HK-2 (cell line): ENCODE measurements at regions not wholly inside any gene's neighbourhood (a gene's known extent, or its start where the extent isn't known, plus 50 kb on each side); places are given as distances from the start of the nearest gene placed in this dataset.

ENCODE experiments used
- DNase-seq: peaks from one replicate; pipeline ENCODE4 v3.0.0-alpha.2; 2018; ENCODE audit not compliant: unreplicated experiment

DNA sequence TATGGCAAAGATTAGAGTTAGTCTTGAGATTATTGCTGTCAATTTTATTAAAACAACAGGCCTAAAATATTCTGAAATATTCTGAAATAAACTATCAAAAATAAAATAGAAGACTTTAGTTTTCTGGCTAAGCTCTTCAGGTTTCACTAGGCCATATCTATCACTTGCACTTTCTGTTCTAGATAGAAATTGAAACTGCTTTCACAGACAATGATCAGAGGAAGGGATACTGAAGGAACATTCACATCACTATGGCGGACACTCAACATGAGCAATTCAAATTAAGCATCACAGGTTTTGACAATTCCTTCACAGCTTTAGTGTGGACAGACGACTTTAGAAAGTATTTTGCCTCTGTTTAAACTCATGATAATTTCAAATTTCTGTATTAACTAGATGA, 586.4 kb upstream of the REG3G start:
- no peak for DNase-seq

DNA sequence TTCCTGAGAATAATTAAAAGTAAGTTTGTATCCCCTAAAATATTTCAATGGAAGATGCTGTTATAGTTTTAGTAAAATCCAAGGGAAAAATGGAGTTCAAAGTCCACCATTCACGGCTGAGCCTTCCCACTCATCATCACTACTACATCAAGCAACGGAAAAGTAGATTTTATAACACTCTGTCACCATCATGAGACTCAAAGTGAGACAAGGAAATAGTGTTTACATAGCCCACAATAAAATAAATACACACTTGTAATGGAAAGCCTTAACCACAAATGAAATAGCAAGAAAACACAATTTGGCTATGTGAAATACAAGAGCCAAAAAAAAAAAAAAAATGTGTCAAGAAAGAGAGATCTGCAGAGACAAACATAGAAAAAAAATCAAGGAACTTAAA, 569.9 kb upstream of the REG3G start:
- no peak for DNase-seq

DNA sequence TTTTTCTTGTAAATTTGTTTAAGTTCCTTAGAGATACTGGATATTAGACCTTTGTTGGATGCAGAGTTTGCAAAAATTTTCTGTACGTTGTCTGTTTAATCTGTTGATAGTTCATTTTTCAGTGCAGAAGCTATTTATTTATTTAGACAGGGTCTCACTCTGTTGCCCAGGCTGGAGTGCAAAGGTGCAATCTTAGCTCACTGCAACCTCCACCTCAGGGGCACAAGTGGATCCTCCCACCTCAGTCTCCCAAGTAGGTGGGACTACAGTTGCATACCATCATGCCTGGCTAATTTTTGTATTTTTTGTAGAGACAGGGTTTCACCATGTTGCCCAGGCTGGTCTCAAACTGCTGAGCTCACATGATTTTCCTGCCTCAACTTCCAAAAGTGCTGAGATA, 568.2 kb upstream of the REG3G start:
- no peak for DNase-seq

DNA sequence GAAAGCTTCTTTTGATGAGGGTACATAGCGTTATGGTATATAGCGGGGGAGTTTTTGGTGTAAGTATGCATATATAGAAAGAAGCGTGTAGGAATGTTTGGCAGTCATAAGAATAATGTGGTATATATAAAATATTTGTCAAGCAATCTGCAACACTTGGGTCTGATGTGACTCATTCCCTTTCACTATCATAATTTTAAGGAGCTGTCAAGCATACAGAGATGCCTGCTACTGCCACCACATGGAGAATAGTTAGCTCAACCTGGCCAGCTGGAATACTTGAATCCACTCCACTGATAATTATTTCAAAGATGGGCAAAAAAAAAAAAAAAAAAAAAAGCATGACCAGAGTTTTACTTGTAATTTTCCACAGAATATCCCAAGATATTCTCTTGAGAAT, 559.8 kb upstream of the REG3G start:
- DNase-seq = no peak

DNA sequence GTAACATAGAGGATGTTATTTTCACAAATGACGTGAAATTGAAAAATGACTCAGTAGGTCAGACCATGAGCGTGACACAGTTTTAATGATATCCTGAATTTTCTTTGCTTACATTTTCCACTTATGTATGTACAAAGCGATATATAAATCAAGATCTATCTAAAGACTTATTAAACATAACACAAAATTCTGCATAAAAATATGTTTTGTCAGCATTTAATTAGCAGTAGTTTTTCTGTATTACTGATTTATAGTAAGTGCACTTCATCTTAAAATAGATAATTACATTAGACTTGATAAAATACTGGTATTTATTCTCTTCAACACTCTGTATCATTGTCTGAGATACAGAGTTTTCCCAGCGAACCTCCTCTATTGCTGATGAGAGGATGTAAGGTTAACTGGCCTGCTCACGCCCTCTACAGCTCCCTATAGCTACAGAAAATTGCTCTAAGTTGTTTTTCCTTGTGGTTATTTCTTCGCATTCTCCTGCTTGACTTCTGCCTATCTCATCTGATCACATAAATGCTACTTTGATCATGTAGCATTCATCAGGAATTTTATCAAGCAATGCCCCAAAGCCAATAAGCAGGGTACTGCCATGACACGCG, 548.8 kb upstream of the REG3G start:
- no peak for DNase-seq

DNA sequence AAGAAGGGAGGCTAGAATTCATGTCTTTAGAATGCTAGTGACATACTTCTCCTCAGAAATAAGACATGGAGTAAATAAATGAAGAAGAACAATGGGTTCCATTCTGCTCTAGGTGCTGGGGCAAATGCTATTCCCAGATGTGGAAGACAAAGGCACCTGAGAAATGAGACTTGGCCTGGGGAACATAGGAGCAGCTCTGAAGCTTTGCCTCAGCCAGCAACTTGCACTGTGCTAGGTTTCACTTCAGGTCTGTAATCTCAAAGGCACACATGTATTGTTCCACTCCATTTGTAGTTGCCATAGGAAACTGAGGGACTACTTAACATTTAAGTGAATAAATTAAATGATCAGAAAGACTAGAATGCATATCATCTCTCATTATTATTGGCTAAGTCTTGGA, 538.9 kb upstream of the REG3G start:
- DNase-seq = no peak

DNA sequence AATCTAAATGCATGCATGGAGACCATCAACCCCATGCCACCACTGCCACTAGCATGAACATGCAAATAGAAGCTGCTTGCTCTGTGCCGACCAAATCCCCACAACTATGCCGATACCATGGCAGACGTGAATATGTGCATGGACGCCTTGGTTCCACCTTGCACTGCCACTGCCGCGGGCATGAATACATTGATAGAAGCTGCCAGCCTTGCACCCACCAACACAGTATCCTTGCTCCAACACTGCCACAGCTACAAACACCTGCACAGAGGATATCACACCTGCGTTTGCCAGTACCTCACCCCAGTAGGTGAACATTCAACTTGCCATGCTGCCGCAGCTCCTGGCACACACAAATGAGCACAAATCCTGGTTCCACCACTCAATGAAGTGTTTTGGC, 527.4 kb upstream of the REG3G start:
- DNase-seq = no peak

DNA sequence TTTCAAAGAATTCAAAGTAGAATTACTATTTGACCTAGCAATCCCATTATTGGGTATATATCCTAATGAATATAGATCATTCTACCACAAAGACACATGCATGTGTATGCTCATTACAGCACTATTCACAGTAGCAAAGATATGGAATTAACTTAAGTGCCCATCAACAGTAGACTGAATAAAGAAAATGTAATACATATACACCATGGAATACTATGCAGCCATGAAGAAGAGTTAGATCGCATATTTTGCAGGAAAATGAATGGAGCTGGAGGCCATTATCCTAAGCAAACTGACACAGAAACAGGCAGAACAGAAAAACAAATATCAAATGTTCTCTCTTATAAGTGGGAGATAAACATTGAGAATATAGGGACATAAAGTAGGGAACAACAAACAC, 519.2 kb upstream of the REG3G start:
- no peak for DNase-seq

DNA sequence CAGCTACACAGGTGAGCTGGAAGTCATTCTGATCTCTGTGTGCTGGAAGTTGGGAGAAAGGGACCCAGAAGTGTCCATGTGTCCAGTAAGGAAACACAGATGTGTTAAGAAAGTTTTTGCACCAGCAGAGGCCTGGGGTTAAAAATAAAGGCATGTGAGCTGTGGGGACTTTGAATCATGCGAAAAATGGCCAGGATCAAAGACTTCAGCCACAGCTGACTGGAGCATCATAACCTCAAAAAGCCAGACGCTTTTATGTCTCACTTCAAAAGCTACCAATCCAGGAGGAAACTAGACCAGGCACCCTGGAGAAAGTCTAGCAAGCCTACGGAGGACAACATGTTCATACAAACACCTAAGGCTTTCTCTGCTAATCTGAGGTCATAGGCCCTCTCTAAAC, 503.6 kb upstream of the REG3G start:
- DNase-seq = no peak

DNA sequence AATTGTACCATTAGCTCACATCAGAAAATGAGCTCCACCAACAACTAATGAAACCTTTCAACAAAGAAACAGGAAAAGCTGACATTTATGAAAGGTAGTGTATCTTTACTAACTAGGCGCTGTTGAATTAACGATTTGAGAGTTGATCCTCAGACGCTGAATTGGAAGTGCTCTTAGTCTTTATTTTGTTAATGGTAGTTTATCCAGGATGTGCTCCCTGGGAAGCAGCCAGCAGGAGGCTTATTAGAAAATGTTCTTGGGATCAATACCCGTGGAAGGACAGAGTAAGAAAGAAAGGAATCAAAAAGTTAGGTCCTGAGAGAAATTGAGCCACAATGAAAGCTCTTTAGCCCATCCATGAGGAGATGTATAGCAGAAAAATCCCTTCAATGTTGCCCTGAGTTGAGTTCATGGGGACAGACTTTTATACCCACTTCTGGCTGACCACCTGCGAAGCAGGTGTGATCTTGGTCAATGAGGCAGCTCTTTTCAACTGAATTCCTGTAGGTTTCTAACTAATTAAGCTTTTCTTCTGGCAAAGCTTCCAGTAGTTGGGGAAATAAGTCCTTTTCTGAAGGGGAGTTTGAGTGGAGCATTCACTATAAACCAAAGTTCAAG, 492.6 kb upstream of the REG3G start:
- DNase-seq = no peak

DNA sequence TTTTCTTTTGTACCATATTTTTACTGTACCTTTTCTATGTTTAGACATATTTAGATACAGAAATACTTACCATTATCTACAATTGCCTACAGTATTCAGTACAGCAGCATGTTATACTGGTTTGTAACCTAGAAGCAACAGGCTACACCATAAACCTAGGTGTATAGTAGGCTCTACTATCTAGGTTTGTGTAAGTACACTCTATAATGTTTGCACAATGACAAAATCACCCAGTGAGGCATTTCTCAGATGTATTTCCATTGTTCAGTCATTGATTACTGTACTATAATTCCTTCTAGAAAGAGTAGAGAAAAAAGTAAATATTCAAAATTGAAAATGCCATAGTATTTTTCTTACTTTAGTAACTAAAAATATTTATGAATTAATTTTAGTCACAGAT, 490.1 kb upstream of the REG3G start:
- no peak for DNase-seq

DNA sequence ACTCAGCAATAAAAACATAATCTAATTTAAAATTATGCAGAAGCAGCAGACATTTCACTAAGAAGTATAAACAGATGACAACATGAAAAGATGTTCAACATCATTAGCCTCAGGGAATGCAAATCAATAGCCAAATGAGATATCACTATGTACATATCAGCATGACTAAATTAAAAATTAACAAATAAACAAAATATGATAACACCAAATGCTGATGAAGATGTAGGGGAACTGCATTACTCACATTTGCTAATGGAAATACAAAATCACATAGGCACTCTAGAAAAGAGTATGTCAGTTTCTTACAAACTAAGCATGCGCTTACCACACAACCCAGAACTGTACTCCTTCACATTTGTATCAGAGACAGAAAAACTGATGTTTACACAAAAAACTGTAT, 487.2 kb upstream of the REG3G start:
- DNase-seq = no peak

DNA sequence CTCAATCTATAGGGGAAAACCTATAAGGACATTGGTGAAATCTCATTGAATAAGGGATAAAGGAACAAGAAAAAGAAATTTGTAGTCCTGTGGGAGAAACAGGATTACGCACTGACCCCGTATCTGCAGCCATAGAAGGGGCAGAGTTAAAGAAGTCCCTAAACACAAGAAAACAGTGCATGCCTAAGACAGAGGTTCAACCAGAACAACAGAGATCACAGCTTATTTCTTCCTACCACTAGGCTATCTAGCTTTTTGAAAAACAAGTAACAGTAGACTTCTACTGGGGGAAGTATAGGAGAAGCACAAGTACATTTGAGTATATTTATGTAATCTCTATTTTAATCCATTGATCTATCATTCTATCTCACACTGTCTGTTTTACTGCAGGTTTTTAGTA, 485.2 kb upstream of the REG3G start:
- DNase-seq = no peak

DNA sequence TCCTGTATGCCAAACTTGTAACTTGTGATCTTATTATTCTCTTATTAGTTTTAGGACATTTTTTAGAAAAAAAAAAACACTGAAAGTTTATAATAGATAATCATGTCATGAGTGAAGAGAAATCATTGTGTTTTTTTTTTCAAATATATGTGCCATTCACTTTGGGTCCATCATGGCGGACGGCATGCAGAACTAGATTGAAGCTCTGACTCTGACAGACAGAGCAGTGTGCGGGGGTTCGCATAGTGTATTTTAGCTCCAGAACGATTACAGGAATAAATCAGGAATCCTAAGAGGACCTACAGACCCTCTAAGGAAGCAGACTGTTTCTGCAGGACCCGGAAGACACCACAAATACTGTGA, 484.4 kb upstream of the REG3G start:
- DNase-seq = no peak

DNA sequence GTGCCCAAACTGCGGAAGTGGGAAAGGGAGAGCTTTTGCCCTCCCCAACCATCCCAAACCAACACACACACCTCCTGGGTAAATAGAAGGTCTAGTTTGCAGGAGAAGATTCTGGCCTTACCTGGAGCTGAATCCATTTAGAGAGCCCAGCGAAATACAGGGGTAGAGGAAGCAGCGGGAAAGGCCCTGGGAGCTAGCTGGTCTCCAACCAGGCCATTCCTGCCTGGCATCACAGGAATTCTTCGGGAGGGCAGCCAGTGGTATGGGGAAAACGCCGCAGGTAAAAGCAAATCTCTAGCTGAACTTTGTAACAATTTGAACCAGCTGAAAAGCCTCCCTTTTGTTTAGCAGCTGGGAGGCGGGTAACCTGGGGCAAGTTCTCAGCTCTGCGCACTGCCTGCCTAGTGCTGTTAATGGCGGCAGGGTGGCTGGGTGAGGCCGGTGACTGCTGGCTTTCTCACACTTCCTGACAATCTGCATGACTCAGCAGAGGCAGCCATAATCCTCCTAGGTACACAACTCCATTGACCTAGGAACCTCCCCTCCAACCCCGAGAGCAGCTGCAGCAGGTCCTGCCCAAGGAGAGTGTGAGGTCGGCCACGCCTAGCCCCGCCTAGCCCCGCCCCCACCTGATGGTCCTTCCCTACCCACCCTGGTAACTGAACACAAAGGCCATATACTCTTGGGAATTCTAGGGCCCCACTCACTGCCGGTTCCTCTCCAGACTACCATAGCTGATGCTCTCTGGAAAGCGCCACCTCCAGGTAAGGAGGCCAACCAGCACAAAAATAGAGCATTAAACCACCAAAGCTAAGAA, 483.8 kb upstream of the REG3G start:
- DNase-seq = no peak

DNA sequence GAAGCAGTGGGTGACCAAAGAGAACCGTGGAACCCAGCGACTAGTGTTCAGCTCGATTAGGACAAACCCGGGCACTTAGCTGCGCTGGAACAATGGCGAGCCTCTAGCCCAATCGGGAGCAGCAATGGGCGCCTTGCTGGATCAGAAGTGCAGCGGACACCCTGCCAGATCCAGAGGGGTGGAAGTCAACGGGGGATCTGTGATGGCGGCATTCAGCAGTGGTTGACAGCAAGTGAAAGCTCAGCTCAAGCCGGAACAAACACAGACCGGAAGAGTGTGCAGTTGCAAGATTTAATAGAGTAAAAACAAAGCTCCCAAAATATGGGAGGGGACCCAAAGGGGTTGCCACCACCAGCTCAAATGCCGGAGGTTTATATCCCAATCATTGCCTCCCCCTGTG, 478.7 kb upstream of the REG3G start:
- no peak for DNase-seq

DNA sequence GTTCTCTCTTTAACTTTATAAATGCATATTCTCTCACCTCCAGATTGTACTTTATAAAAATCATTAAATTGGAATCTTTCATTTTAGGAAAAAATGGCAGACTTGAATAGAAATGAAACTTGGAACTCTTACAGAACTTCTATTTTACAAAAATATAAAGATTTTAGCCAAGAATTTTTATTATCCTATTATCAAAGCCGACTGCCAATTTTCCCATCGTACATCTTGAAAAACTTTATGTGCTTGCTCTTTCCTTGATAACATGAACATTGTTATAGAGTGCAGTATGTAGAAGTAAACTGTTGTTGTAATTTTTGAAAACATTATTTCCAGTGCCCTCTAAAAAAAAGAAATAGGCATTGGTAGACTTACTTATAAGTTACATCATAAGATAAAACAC, 475.7 kb upstream of the REG3G start:
- DNase-seq = no peak

DNA sequence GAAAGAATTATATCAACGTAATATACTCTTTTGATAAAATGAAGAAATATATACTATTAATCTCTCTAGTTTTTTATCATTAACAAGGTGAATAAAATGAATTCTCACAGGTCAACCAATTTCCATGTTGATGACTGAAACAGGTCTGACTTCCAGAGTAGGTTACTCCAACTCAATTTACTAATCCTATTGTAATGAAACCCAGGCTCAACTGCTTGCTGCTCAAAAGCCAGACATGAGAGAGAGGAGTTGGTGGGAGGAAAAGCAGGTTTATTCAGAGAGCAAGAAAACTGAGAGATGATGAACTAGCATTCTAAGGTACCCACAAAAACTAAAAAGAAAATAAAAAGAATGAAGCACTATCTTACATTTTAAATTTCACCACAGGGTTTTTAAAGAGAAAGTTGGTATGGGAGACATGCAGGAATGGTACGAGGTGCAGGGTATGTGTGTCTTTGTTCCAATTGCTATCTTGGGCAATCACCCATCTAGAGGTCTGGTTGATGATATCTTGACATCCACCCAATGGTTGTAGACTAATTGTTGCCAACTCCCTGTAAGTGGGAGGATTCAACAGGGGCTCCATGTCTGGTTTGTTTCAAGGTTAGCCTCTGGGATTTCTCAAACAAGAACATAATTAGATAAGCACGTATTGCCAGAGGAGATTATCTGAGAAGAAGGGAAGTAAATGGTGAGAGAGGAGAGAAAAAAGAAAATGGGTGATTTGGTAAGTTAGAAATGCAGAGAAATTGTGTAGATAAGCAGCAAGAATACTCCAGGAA, 471.4 kb upstream of the REG3G start:
- no peak for DNase-seq

DNA sequence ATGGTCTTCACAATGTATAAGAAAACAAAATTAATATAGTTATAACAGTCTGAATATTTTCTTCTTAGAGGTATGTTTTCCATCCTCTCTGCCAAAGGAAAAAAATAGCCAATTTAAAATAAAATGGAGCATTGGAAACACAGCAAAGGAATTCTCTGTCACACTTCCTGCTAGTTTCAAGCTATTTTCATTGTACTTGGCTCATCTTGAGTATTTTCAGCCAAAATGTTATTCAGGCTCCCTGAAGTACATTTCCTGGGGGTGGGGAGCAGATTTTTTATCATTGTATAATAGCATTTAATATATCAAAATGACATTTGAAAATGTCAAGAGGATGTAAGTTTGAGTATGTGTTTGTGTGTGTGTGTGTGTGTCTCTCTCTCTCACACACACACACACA, 463.6 kb upstream of the REG3G start:
- DNase-seq = no peak

DNA sequence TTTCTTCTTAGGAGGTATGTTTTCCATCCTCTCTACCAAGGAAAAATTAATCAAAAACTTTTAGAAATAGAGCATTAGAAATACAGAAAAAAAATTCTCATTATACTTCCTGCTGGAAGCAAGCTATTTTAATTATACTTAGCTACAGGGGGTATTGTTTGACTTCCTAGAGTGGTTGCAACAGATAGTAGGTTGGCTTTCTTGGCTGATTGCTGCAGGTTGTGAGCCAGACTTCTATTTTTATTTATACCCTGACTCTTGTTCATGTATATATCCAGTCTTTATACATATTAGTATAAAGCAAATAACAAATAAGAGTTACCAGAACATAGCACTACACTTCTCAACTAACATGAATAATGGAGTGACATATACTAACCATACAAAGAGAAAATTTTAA, 460.8 kb upstream of the REG3G start:
- DNase-seq = no peak

DNA sequence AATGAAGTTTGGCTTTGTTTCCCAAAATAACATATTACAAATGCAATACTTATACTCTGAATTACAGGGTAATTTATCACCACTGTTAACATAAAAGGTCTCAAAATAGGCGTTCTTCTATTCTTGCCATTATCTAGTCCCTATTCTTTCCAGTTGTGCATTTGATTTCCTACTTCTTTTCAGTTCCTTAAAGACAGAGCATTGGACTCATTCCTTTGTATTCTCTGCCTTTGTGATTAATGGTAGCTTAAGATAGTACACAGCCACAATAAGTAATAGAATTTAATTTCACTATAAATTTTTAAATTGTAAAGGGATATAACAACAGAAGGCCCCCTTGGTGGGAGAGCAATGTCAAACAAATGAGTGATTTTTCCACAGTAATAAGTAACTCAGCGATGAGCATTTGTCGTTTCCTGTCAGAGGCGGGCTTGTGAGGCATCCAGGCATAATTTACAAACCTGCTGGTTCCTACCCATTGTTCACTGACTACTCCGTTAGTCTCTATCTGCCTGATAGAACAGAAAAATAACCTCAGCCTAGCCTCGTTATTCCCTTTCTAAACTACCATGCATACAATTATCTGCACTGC, 456.6 kb upstream of the REG3G start:
- no peak for DNase-seq

DNA sequence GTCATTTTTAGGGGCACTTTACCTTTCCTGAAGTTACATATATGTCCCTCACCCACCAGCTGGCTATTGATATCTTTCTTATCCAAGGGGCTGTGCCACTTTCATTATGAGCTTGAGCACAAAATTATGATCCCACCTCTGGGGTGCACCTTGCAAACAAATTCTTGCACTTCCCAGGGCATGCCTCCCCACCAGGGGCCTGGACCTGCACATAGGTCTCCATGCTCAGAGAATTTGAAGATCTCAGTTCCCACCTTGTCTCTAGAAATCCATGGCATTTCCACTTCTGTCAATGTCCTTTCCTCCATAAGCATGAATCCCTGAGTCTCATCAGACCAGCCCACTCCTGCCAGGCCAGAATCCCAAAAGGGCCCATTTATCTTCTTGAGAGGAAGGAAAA, 449.1 kb upstream of the REG3G start:
- DNase-seq = no peak
